C4-2B (cell line): ENCODE measurements at regions not wholly inside any gene's neighbourhood (a gene's known extent, or its start where the extent isn't known, plus 50 kb on each side); places are given as distances from the start of the nearest gene placed in this dataset.

Source experiments
- ZFX ChIP-seq: fragments of 450-650 bp; IDR thresholded peaks from 2 replicates; pipeline ENCODE4 v1.6.1; 2017
- TF ChIP-seq, protein P1 (sequence below): fragments of 450-650 bp; conservative IDR thresholded peaks from 2 replicates; pipeline ENCODE4 v1.5.1; 2017; ENCODE audit warnings: mild to moderate bottlenecking

DNA sequence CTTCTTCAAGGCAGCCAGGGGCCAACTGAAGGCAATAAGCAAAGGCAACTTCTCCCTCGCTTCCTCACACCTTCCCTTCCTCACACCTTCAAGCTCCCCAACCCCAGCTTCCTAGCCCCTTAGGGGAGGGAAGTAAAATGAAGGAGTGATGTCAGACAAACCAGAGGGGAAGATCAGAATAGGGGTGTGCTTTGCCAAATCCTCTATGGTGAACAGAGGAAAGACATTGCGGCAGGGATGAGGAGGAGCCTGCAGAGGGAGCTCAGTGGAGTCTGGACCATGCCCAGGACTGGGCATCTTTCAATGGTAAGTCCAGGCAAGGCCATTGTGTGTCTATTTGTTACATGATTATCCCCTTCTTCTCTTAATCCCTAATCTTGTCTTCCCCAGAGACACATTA lies 164.0 kb downstream of the TSHZ3 start:
- TF ChIP-seq, protein P1, sequence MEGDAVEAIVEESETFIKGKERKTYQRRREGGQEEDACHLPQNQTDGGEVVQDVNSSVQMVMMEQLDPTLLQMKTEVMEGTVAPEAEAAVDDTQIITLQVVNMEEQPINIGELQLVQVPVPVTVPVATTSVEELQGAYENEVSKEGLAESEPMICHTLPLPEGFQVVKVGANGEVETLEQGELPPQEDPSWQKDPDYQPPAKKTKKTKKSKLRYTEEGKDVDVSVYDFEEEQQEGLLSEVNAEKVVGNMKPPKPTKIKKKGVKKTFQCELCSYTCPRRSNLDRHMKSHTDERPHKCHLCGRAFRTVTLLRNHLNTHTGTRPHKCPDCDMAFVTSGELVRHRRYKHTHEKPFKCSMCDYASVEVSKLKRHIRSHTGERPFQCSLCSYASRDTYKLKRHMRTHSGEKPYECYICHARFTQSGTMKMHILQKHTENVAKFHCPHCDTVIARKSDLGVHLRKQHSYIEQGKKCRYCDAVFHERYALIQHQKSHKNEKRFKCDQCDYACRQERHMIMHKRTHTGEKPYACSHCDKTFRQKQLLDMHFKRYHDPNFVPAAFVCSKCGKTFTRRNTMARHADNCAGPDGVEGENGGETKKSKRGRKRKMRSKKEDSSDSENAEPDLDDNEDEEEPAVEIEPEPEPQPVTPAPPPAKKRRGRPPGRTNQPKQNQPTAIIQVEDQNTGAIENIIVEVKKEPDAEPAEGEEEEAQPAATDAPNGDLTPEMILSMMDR, result no peak; the same call in 1 of the 2 replicates
- TF ChIP-seq ZFX, result no peak
